ENCODE measurements at regions not wholly inside any gene's neighbourhood (a gene's known extent, or its start where the extent isn't known, plus 50 kb on each side); places are given as distances from the start of the nearest gene placed in this dataset.

- Mint-ChIP-seq H3K27me3 (ENCODE audit: unreplicated experiment) (no peaks in the 10 kb centered on the region), H3K36me3 (ENCODE audit: low read depth, unreplicated experiment) (no peaks in the 10 kb centered on the region), H3K27ac (ENCODE audit: unreplicated experiment) (no peak overlapping the region), H3K4me3 (ENCODE audit: unreplicated experiment) (no peak overlapping the region), H3K4me1 (ENCODE audit: unreplicated experiment) (no peaks in the 10 kb centered on the region), H3K9me3 (ENCODE audit: unreplicated experiment) (no peaks in the 10 kb centered on the region)
- no peak for DNase-seq (ENCODE audit: low spot score)
- no peak for TF ChIP-seq CTCF (IDR thresholded peaks at IDR 0.05; ENCODE audit: unreplicated experiment)
These were observed 2387.7 kb upstream of the TENM3 start for GRCh38 chr4:179855469-179855868.

- Mint-ChIP-seq H3K27ac (ENCODE audit: unreplicated experiment) (no peak overlapping the region), H3K4me1 (ENCODE audit: unreplicated experiment) (no peaks in the 10 kb centered on the region), H3K9me3 (ENCODE audit: unreplicated experiment) (no peaks in the 10 kb centered on the region), H3K27me3 (ENCODE audit: unreplicated experiment) (no peaks in the 10 kb centered on the region), H3K4me3 (ENCODE audit: unreplicated experiment) (no peak overlapping the region), H3K36me3 (ENCODE audit: low read depth, unreplicated experiment) (no peaks in the 10 kb centered on the region)
- DNase-seq (ENCODE audit: low spot score), result no peak
- TF ChIP-seq CTCF (IDR thresholded peaks at IDR 0.05; ENCODE audit: unreplicated experiment), result no peak
These were observed 2385.0 kb upstream of the TENM3 start for GRCh38 chr4:179858221-179858620.

- DNase-seq (ENCODE audit: low spot score), result peak; percentile 79
- Mint-ChIP-seq H3K36me3 (ENCODE audit: low read depth, unreplicated experiment) (no peaks in the 10 kb centered on the region), H3K27me3 (ENCODE audit: unreplicated experiment) (no peaks in the 10 kb centered on the region), H3K4me1 (ENCODE audit: unreplicated experiment) (no peaks in the 10 kb centered on the region), H3K4me3 (ENCODE audit: unreplicated experiment) (no peak overlapping the region), H3K9me3 (ENCODE audit: unreplicated experiment) (no peaks in the 10 kb centered on the region), H3K27ac (ENCODE audit: unreplicated experiment) (no peak overlapping the region)
- peak; percentile 83 for TF ChIP-seq CTCF (IDR thresholded peaks at IDR 0.05; ENCODE audit: unreplicated experiment)
These were observed 2375.8 kb upstream of the TENM3 start for GRCh38 chr4:179867300-179867878.

- TF ChIP-seq CTCF (IDR thresholded peaks at IDR 0.05; ENCODE audit: unreplicated experiment), result no peak
- H3K27me3 Mint-ChIP-seq (ENCODE audit: unreplicated experiment), result no peaks in the 10 kb centered on the region
- no peaks in the 10 kb centered on the region for H3K4me1 Mint-ChIP-seq (ENCODE audit: unreplicated experiment)
- H3K4me3 Mint-ChIP-seq (ENCODE audit: unreplicated experiment), result no peak overlapping the region
- H3K27ac Mint-ChIP-seq (ENCODE audit: unreplicated experiment), result no peak overlapping the region
- DNase-seq (ENCODE audit: low spot score), result no peak
- H3K36me3 Mint-ChIP-seq (ENCODE audit: low read depth, unreplicated experiment), result peaks cover 3% of the 10 kb centered on the region
- no peaks in the 10 kb centered on the region for H3K9me3 Mint-ChIP-seq (ENCODE audit: unreplicated experiment)
These were observed 2371.5 kb upstream of the TENM3 start for GRCh38 chr4:179871726-179872125.

GRCh38 chr4:179872755-179873154, 2370.4 kb upstream of the TENM3 start:
- Mint-ChIP-seq H3K9me3 (ENCODE audit: unreplicated experiment) (no peaks in the 10 kb centered on the region), H3K4me3 (ENCODE audit: unreplicated experiment) (no peak overlapping the region), H3K4me1 (ENCODE audit: unreplicated experiment) (no peaks in the 10 kb centered on the region), H3K27me3 (ENCODE audit: unreplicated experiment) (no peaks in the 10 kb centered on the region), H3K27ac (ENCODE audit: unreplicated experiment) (no peak overlapping the region), H3K36me3 (ENCODE audit: low read depth, unreplicated experiment) (peaks cover 3% of the 10 kb centered on the region)
- TF ChIP-seq CTCF (IDR thresholded peaks at IDR 0.05; ENCODE audit: unreplicated experiment), result no peak
- DNase-seq (ENCODE audit: low spot score), result no peak

All from endothelial cell (in vitro differentiated cells).